ENCODE measurements at regions not wholly inside any gene's neighbourhood (a gene's known extent, or its start where the extent isn't known, plus 50 kb on each side); places are given as distances from the start of the nearest gene placed in this dataset.

GRCh38 chr4:56251556-56251955 is 135.7 kb downstream of the AASDH start:
- ChIA-PET CTCF (no interaction called here), POLR2A (no interaction called here)
- no peak overlapping the region for H3K4me3 Mint-ChIP-seq (ENCODE audit: unreplicated experiment)
- no peak overlapping the region for H3K27ac Mint-ChIP-seq (ENCODE audit: low read depth, unreplicated experiment)
- DNase-seq (ENCODE audit: unreplicated experiment): no peak
- BruUV-seq (replicated peaks): no TSS peak
- no peaks in the 10 kb centered on the region for H3K4me1 Mint-ChIP-seq (ENCODE audit: insufficient read depth, unreplicated experiment)
- H3K27me3 Mint-ChIP-seq (ENCODE audit: insufficient read depth, unreplicated experiment): no peaks in the 10 kb centered on the region
- TF ChIP-seq CTCF (IDR thresholded peaks at IDR 0.05; ENCODE audit: unreplicated experiment): no peak
- intact Hi-C loops (cut with micrococcal nuclease): no loop called here
- H3K9me3 Mint-ChIP-seq (ENCODE audit: unreplicated experiment): no peaks in the 10 kb centered on the region
- no peaks in the 10 kb centered on the region for H3K36me3 Mint-ChIP-seq (ENCODE audit: insufficient read depth, unreplicated experiment)

- no peak overlapping the region for H3K27ac Mint-ChIP-seq (ENCODE audit: low read depth, unreplicated experiment)
- H3K4me3 Mint-ChIP-seq (ENCODE audit: unreplicated experiment): no peak overlapping the region
- ChIA-PET POLR2A (no interaction called here), CTCF (interaction anchor here (0.6 kb wide), 1 partner anchor 302 kb away, joined by 3 read pairs; the partner anchor contains the start of gene CEP135)
- no peaks in the 10 kb centered on the region for H3K9me3 Mint-ChIP-seq (ENCODE audit: unreplicated experiment)
- H3K4me1 Mint-ChIP-seq (ENCODE audit: insufficient read depth, unreplicated experiment): no peaks in the 10 kb centered on the region
- TF ChIP-seq CTCF (IDR thresholded peaks at IDR 0.05; ENCODE audit: unreplicated experiment): no peak
- no peaks in the 10 kb centered on the region for H3K27me3 Mint-ChIP-seq (ENCODE audit: insufficient read depth, unreplicated experiment)
- no TSS peak for BruUV-seq (replicated peaks)
- intact Hi-C loops (cut with micrococcal nuclease): no loop called here
- H3K36me3 Mint-ChIP-seq (ENCODE audit: insufficient read depth, unreplicated experiment): no peaks in the 10 kb centered on the region
- DNase-seq (ENCODE audit: unreplicated experiment): no peak
These were observed 136.5 kb downstream of the AASDH start for GRCh38 chr4:56250776-56251175.

DNA sequence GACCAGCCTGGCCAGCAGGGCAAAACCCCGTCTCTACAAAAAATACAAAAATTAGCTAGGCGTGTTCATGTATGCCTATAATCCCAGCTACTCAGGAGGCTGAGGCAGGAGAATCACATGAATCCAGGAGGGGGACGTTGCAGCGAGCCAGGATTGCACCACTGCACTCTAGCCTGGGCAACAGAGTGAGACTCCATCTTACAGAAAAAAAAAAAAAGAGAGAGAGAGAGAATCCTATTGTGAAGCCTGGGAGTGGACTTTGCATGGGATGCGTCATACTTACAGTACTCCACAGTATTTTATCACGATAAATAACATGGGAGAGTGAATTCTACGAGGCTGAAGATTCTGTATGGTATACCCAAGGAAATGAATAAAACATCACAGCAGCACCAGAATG is 139.6 kb downstream of the AASDH start:
- no peaks in the 10 kb centered on the region for H3K36me3 Mint-ChIP-seq (ENCODE audit: insufficient read depth, unreplicated experiment)
- H3K27me3 Mint-ChIP-seq (ENCODE audit: insufficient read depth, unreplicated experiment): no peaks in the 10 kb centered on the region
- intact Hi-C loops (cut with micrococcal nuclease): no loop called here
- BruUV-seq (replicated peaks): no TSS peak
- POLR2A ChIA-PET: no interaction called here
- H3K27ac Mint-ChIP-seq (ENCODE audit: low read depth, unreplicated experiment): no peak overlapping the region
- DNase-seq (ENCODE audit: unreplicated experiment): no peak
- H3K4me3 Mint-ChIP-seq (ENCODE audit: unreplicated experiment): no peak overlapping the region
- H3K9me3 Mint-ChIP-seq (ENCODE audit: unreplicated experiment): no peaks in the 10 kb centered on the region
- no peaks in the 10 kb centered on the region for H3K4me1 Mint-ChIP-seq (ENCODE audit: insufficient read depth, unreplicated experiment)
- TF ChIP-seq CTCF (IDR thresholded peaks at IDR 0.05; ENCODE audit: unreplicated experiment): no peak
- CTCF ChIA-PET: interaction anchor here (0.8 kb wide), 1 partner anchor 415 kb away, joined by 3 read pairs; no protein-coding TSS in a partner anchor

- no TSS peak for BruUV-seq (replicated peaks)
- CTCF ChIA-PET: no interaction called here
These were observed 141.1 kb downstream of the AASDH start for GRCh38 chr4:56246233-56246610.

More at GRCh38 chr4:56246233-56246610, 141.1 kb downstream of the AASDH start:
- Mint-ChIP-seq H3K4me1 (ENCODE audit: insufficient read depth, unreplicated experiment) (no peaks in the 10 kb centered on the region), H3K9me3 (ENCODE audit: unreplicated experiment) (no peaks in the 10 kb centered on the region), H3K27me3 (ENCODE audit: insufficient read depth, unreplicated experiment) (no peaks in the 10 kb centered on the region), H3K36me3 (ENCODE audit: insufficient read depth, unreplicated experiment) (no peaks in the 10 kb centered on the region), H3K4me3 (ENCODE audit: unreplicated experiment) (no peak overlapping the region), H3K27ac (ENCODE audit: low read depth, unreplicated experiment) (no peak overlapping the region)
- no peak for TF ChIP-seq CTCF (IDR thresholded peaks at IDR 0.05; ENCODE audit: unreplicated experiment)
- DNase-seq (ENCODE audit: unreplicated experiment): no peak
- intact Hi-C loops (cut with micrococcal nuclease): no loop called here
- POLR2A ChIA-PET: interaction anchor here (0.5 kb wide), 1 partner anchor 686 kb away, joined by 5 read pairs; no protein-coding TSS in a partner anchor
